Ishikawa (cell line): ENCODE measurements at regions not wholly inside any gene's neighbourhood (a gene's known extent, or its start where the extent isn't known, plus 50 kb on each side); places are given as distances from the start of the nearest gene placed in this dataset.

Experiments
- CEBPB ChIP-seq: IDR thresholded peaks from 2 replicates; pipeline ENCODE4 v1.6.1; 2012
- CREB1 ChIP-seq: IDR thresholded peaks from 2 replicates; pipeline ENCODE4 v1.6.1; 2012; ENCODE audit warnings: low read depth
- EGR1 ChIP-seq: IDR thresholded peaks from 2 replicates; pipeline ENCODE4 v1.6.1; 2012
- EP300 ChIP-seq: IDR thresholded peaks from 2 replicates; pipeline ENCODE4 v1.6.1; 2012; ENCODE audit warnings: borderline replicate concordance
- FOXM1 ChIP-seq: IDR thresholded peaks from 2 replicates; pipeline ENCODE4 v1.6.1; 2012; ENCODE audit warnings: low read depth, borderline replicate concordance
- MAX ChIP-seq: IDR thresholded peaks from 2 replicates; pipeline ENCODE4 v1.6.1; 2012
- NFIC ChIP-seq: IDR thresholded peaks from 2 replicates; pipeline ENCODE4 v1.6.1; 2012
- RAD21 ChIP-seq: IDR thresholded peaks from 2 replicates; pipeline ENCODE4 v1.6.1; 2012; ENCODE audit warnings: low read depth
- REST ChIP-seq: IDR thresholded peaks from 2 replicates; pipeline ENCODE4 v1.6.1; 2012; ENCODE audit warnings: low read depth, mild to moderate bottlenecking
- TAF1 ChIP-seq: IDR thresholded peaks from 2 replicates; pipeline ENCODE4 v1.6.1; 2012; ENCODE audit warnings: low read depth, mild to moderate bottlenecking
- TCF12 ChIP-seq: IDR thresholded peaks from 2 replicates; pipeline ENCODE4 v1.6.1; 2012; ENCODE audit warnings: low read depth
- TEAD4 ChIP-seq: IDR thresholded peaks from 2 replicates; pipeline ENCODE4 v1.6.1; 2012
- USF1 ChIP-seq: IDR thresholded peaks from 2 replicates; pipeline ENCODE4 v1.6.1; 2012
- YY1 ChIP-seq: IDR thresholded peaks from 2 replicates; pipeline ENCODE4 v1.6.1; 2012; ENCODE audit warnings: low read depth
- ZBTB7A ChIP-seq: IDR thresholded peaks from 2 replicates; pipeline ENCODE4 v1.6.1; 2012; ENCODE audit warnings: low read depth

- no peak for TF ChIP-seq TAF1
- TF ChIP-seq EGR1, result no peak
These were observed 687.4 kb downstream of the DIAPH3 start for GRCh38 chr13:59476366-59476765.

DNA sequence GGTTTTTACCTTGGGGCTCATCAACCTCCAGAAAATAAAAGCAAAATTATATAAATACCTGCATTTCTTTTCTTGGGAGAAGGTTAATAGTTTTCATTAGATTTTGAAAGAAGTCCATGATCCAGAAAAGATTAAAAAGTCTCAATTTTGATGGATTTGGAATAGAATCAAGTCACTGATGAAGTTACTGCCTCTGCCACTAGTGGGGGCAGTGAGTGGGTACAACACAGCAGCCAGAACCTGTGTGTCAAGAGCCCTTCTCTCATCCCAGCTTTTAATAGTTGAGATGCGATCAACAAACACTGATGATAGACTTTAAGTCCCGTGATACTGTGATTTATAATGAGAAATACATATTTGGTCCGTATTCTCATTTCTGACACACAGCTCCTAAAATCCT lies 686.7 kb downstream of the DIAPH3 start:
- no peak for TF ChIP-seq EGR1
- TF ChIP-seq NFIC, result no peak
- TF ChIP-seq RAD21, result peak; percentile 37; the same call in 1 of the 2 replicates
- no peak for TF ChIP-seq CEBPB

- TF ChIP-seq ZBTB7A (no peak), EP300 (no peak), RAD21 (no peak), TEAD4 (no peak), CEBPB (no peak), USF1 (no peak), YY1 (no peak), TAF1 (no peak), EGR1 (no peak), TCF12 (no peak), NFIC (no peak), CREB1 (no peak), MAX (no peak), FOXM1 (no peak), REST (no peak)
These were observed 684.8 kb downstream of the DIAPH3 start for GRCh38 chr13:59478908-59479307.

DNA sequence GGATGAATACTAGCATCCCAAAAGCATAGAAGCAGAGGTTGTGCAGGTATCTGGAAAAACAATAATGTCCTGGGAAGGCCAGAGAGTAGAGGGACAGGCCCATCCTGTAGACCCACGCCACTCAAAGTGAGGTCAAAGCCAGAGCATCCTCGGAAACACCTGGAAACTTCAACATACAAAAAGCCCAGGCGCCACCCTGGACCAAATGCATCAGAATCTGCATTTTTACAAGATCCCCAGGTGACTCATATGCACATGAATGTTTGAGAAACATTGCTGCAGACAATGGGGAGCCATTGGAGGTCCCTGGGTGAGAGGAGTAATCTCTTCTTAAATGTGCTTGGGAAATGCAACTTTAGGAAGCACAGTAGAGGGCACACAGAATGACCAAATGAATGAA lies 684.1 kb downstream of the DIAPH3 start:
- TF ChIP-seq TEAD4 (no peak), TAF1 (no peak), NFIC (no peak), REST (no peak), CREB1 (no peak), CEBPB (no peak), EGR1 (no peak), RAD21 (no peak), EP300 (no peak), MAX (no peak), FOXM1 (no peak), TCF12 (no peak), YY1 (no peak), USF1 (no peak), ZBTB7A (no peak)

DNA sequence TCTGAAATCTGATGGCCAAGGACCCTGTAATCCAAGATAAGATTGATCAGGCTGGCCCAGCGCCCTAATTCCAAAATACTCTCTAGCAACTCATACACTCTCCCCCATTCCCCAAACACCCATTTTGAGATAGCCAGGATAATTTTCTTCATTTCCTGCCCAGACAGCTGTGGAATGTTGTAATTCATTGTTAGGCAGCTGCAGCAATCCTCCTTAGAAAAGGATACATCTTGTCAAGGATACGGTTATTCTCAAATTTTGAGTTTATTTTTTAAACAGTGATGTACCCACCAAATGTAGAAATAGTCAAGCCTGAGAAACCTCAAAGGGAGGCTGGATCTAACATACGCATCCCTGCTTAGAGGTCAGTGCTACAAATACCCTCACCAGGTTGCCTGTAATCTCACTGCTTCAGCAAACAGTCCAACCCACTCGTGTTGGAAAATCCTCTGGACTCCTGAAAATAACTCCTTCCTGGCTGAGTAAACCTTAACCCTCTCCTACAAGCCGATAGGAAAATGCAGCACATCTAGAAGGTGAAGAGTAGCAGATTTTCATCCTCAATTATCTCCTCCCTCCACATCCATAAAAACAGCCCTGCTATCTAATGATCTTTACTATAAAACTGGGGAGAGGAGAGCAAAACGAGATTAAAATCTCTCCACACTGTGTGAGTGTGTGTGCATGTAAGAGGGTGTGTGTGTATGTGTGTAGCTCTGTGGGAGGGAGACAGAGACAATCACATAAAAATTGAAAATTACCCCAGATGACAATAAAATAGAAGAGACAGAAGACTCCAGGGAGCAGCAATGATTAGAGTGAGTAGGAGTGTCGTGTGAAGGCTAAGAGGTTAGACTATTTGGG lies 683.1 kb downstream of the DIAPH3 start:
- TF ChIP-seq EP300, result no peak
- TF ChIP-seq TCF12, result no peak
- TF ChIP-seq USF1, result no peak
- TF ChIP-seq CEBPB, result no peak
- TF ChIP-seq RAD21, result no peak
- no peak for TF ChIP-seq ZBTB7A
- TF ChIP-seq TAF1, result no peak
- TF ChIP-seq NFIC, result no peak
- TF ChIP-seq REST, result no peak
- TF ChIP-seq MAX, result no peak
- no peak for TF ChIP-seq CREB1
- TF ChIP-seq YY1, result no peak
- TF ChIP-seq TEAD4, result no peak
- TF ChIP-seq FOXM1, result no peak
